Common myeloid progenitor, CD34-positive (primary cell): ENCODE measurements at regions not wholly inside any gene's neighbourhood (a gene's known extent, or its start where the extent isn't known, plus 50 kb on each side); places are given as distances from the start of the nearest gene placed in this dataset.

Source experiments
- CTCF ChIA-PET: fragments of 350-600 bp; sonication (Branson Sonifier 250); formaldehyde crosslinking; loops from one replicate; lab custom pipeline; 2021; ENCODE audit warnings: antibody characterized with exemption; lab: Charles Lee
- POLR2A ChIA-PET: fragments of 350-600 bp; sonication (Branson Sonifier 250); formaldehyde crosslinking; loops from one replicate; lab custom pipeline; 2021; ENCODE audit warnings: antibody characterized with exemption; lab: Charles Lee
- DNase-seq, 3 donors: peaks; one replicate each; pipeline versions ENCODE4 v3.0.0 to v3.0.0-alpha.2; 2013
- H3K27ac ChIP-seq, 2 experiments: 1 replicate in 1 of 2; 2 replicates in 1 of 2; pipeline ENCODE4 v1.7.0; 2013; ENCODE audit warnings: inconsistent platforms in 2 of 2, low read length in 2 of 2, mild to moderate bottlenecking in 2 of 2, low read depth in 1 of 2, moderate library complexity in 1 of 2; ENCODE audit not compliant: severe bottlenecking in 2 of 2, insufficient read depth in 1 of 2, poor library complexity in 1 of 2
- H3K27me3 ChIP-seq, 5 experiments: replicated peaks in 2 of 5; 1 replicate in 3 of 5; 2 replicates in 2 of 5; pipeline versions ENCODE4 v1.6.1 to v1.7.0; 2013; ENCODE audit warnings: low read length in 4 of 5, mild to moderate bottlenecking in 2 of 5, moderate library complexity in 2 of 5, inconsistent platforms in 1 of 5; ENCODE audit not compliant: insufficient read depth in 5 of 5, control insufficient read depth in 4 of 5
- H3K36me3 ChIP-seq, 4 experiments: 1 replicate in 2 of 4; 2 replicates in 2 of 4; pipeline versions ENCODE4 v1.6.1 to v1.7.0; 2013; ENCODE audit warnings: low read length in 3 of 4, control low read depth in 1 of 4, mild to moderate bottlenecking in 1 of 4; ENCODE audit not compliant: control insufficient read depth in 4 of 4, insufficient read depth in 4 of 4
- H3K4me1 ChIP-seq, 4 experiments: 1 replicate in 3 of 4; 2 replicates in 1 of 4; pipeline versions ENCODE4 v1.6.1 to v1.7.1; 2013; ENCODE audit warnings: low read length in 3 of 4, mild to moderate bottlenecking in 3 of 4, control low read depth in 1 of 4, inconsistent platforms in 1 of 4, moderate library complexity in 1 of 4; ENCODE audit not compliant: control insufficient read depth in 4 of 4, insufficient read depth in 4 of 4; ENCODE audit errors: control extremely low read depth in 1 of 4
- H3K4me3 ChIP-seq, 7 experiments: 1 replicate in 4 of 7; 2 replicates in 3 of 7; pipeline versions ENCODE4 v1.5.1 to v1.7.0; 2013; ENCODE audit warnings: mild to moderate bottlenecking in 7 of 7, low read length in 6 of 7, moderate library complexity in 6 of 7, inconsistent platforms in 2 of 7, low read depth in 2 of 7, control low read depth in 1 of 7; ENCODE audit not compliant: insufficient read depth in 4 of 7, control insufficient read depth in 1 of 7; ENCODE audit errors: extremely low read depth in 1 of 7
- H3K9me3 ChIP-seq, 5 experiments: 1 replicate in 4 of 5; 2 replicates in 1 of 5; pipeline versions ENCODE4 v1.6.1 to v1.7.1; 2013; ENCODE audit warnings: low read length in 4 of 5, mild to moderate bottlenecking in 2 of 5, inconsistent platforms in 1 of 5, low read depth in 1 of 5, moderate library complexity in 1 of 5; ENCODE audit not compliant: control insufficient read depth in 4 of 5, insufficient read depth in 2 of 5; ENCODE audit errors: control extremely low read depth in 1 of 5
- WGBS: methylation state at CpG from one replicate; pipeline ENCODE4 v1.1.5; 2013; ENCODE audit not compliant: insufficient coverage; 5-methylcytosine and 5-hydroxymethylcytosine counted together

- Histone ChIP-seq H3K9me3 (no peaks in the 10 kb centered on the region), H3K36me3 (no peaks in the 10 kb centered on the region), H3K4me1 (no peaks in the 10 kb centered on the region), H3K27me3 (no peaks in the 10 kb centered on the region), H3K27ac (no peak overlapping the region), H3K4me3 (no peak overlapping the region)
- CTCF ChIA-PET, result no interaction called here
- POLR2A ChIA-PET, result no interaction called here
- no peak for DNase-seq
Observed at GRCh38 chr18:52054324-52054723, 285.7 kb upstream of the DCC start.

GRCh38 chr18:52060607-52061304, 279.2 kb upstream of the DCC start:
- Histone ChIP-seq H3K27ac (no peak overlapping the region), H3K4me1 (no peaks in the 10 kb centered on the region), H3K9me3 (peaks cover 0 to 4% (median 0%) of the 10 kb centered on the region in 5 experiments), H3K4me3 (no peak overlapping the region), H3K27me3 (no peaks in the 10 kb centered on the region), H3K36me3 (no peaks in the 10 kb centered on the region)
- 47% methylated on average over 2 of the region's 4 CpGs for WGBS
- CTCF ChIA-PET, result no interaction called here
- no peak for DNase-seq
- POLR2A ChIA-PET, result no interaction called here

- Histone ChIP-seq H3K27ac (no peak overlapping the region), H3K9me3 (peaks cover 0 to 9% (median 0%) of the 10 kb centered on the region in 5 experiments), H3K27me3 (no peaks in the 10 kb centered on the region), H3K4me1 (no peaks in the 10 kb centered on the region), H3K4me3 (no peak overlapping the region), H3K36me3 (no peaks in the 10 kb centered on the region)
- WGBS, result 86% methylated on average over 1 of the region's 2 CpGs
- ChIA-PET POLR2A (no interaction called here), CTCF (no interaction called here)
- DNase-seq, result no peak
Observed at GRCh38 chr18:52063923-52064322, 276.1 kb upstream of the DCC start.

- Histone ChIP-seq H3K4me1 (no peaks in the 10 kb centered on the region), H3K27me3 (no peaks in the 10 kb centered on the region), H3K9me3 (peaks cover 0 to 9% (median 0%) of the 10 kb centered on the region in 5 experiments)
Observed at GRCh38 chr18:52069201-52069600, 270.8 kb upstream of the DCC start.

GRCh38 chr18:52070291-52070756, 269.7 kb upstream of the DCC start:
- H3K27ac ChIP-seq, result no peak overlapping the region
- ChIA-PET CTCF (no interaction called here), POLR2A (no interaction called here)
- H3K36me3 ChIP-seq, result no peaks in the 10 kb centered on the region
- H3K4me3 ChIP-seq, result no peak overlapping the region
- peaks cover 0 to 5% (median 0%) of the 10 kb centered on the region in 5 experiments for H3K9me3 ChIP-seq
- H3K27me3 ChIP-seq, result no peaks in the 10 kb centered on the region
- H3K4me1 ChIP-seq, result no peaks in the 10 kb centered on the region
- no peak for DNase-seq
- WGBS, result 84% methylated on average over 4 of the region's 4 CpGs

More at GRCh38 chr18:52069201-52069600, 270.8 kb upstream of the DCC start:
- no CpG with 5 or more reads among the region's 2 CpGs for WGBS
- CTCF ChIA-PET, result no interaction called here
- POLR2A ChIA-PET, result no interaction called here
- Histone ChIP-seq H3K27ac (no peak overlapping the region), H3K4me3 (no peak overlapping the region), H3K36me3 (no peaks in the 10 kb centered on the region)
- no peak for DNase-seq

- CTCF ChIA-PET, result no interaction called here
- H3K4me3 ChIP-seq, result no peak overlapping the region
- no peaks in the 10 kb centered on the region for H3K27me3 ChIP-seq
- H3K4me1 ChIP-seq, result no peaks in the 10 kb centered on the region
- no peaks in the 10 kb centered on the region for H3K9me3 ChIP-seq
- H3K27ac ChIP-seq, result no peak overlapping the region
- no peaks in the 10 kb centered on the region for H3K36me3 ChIP-seq
- 98% methylated on average over 5 of the region's 7 CpGs for WGBS
- no peak for DNase-seq
- POLR2A ChIA-PET, result no interaction called here
Observed at GRCh38 chr18:52077251-52077983, 262.6 kb upstream of the DCC start.

GRCh38 chr18:52082246-52082645, 257.8 kb upstream of the DCC start:
- ChIA-PET CTCF (no interaction called here), POLR2A (no interaction called here)
- DNase-seq, result no peak
- WGBS, result 100% methylated on average over 1 of the region's 1 CpG
- Histone ChIP-seq H3K9me3 (no peaks in the 10 kb centered on the region), H3K36me3 (no peaks in the 10 kb centered on the region), H3K27me3 (no peaks in the 10 kb centered on the region), H3K27ac (no peak overlapping the region), H3K4me3 (no peak overlapping the region), H3K4me1 (no peaks in the 10 kb centered on the region)
